ENCODE measurements at regions not wholly inside any gene's neighbourhood (a gene's known extent, or its start where the extent isn't known, plus 50 kb on each side); places are given as distances from the start of the nearest gene placed in this dataset.

DNA sequence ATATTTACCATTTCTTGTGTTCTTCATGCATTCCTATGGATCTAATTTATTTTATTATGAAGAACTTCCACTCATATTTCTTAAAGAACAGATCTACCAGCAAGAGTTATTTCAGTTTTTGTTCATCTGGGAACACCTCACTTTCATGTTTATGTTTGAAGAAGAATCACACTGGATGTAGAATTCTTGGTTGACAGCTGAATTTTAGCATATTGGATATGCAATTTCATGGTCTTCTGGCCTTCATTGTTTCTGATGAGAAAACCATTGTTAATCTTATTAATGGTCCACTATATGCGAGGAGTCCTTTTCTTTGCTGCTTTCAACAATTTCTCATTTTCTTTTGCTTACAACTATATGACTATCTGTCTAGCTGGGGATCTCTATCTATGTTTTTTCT lies 189.2 kb downstream of the UXS1 start:
- TF ChIP-seq, protein P1, sequence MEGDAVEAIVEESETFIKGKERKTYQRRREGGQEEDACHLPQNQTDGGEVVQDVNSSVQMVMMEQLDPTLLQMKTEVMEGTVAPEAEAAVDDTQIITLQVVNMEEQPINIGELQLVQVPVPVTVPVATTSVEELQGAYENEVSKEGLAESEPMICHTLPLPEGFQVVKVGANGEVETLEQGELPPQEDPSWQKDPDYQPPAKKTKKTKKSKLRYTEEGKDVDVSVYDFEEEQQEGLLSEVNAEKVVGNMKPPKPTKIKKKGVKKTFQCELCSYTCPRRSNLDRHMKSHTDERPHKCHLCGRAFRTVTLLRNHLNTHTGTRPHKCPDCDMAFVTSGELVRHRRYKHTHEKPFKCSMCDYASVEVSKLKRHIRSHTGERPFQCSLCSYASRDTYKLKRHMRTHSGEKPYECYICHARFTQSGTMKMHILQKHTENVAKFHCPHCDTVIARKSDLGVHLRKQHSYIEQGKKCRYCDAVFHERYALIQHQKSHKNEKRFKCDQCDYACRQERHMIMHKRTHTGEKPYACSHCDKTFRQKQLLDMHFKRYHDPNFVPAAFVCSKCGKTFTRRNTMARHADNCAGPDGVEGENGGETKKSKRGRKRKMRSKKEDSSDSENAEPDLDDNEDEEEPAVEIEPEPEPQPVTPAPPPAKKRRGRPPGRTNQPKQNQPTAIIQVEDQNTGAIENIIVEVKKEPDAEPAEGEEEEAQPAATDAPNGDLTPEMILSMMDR (IDR thresholded peaks at IDR 0.05), result no peak
- TF ChIP-seq EZH2 (IDR thresholded peaks at IDR 0.05), result no peak

Data from neural progenitor cell (in vitro differentiated cells).